DMS53 (cell line): ENCODE measurements at regions not wholly inside any gene's neighbourhood (a gene's known extent, or its start where the extent isn't known, plus 50 kb on each side); places are given as distances from the start of the nearest gene placed in this dataset.

Experiments
- DNase-seq: peaks from one replicate; lab custom pipeline; 2025; lab: John Stamatoyannopoulos, UW

DNA sequence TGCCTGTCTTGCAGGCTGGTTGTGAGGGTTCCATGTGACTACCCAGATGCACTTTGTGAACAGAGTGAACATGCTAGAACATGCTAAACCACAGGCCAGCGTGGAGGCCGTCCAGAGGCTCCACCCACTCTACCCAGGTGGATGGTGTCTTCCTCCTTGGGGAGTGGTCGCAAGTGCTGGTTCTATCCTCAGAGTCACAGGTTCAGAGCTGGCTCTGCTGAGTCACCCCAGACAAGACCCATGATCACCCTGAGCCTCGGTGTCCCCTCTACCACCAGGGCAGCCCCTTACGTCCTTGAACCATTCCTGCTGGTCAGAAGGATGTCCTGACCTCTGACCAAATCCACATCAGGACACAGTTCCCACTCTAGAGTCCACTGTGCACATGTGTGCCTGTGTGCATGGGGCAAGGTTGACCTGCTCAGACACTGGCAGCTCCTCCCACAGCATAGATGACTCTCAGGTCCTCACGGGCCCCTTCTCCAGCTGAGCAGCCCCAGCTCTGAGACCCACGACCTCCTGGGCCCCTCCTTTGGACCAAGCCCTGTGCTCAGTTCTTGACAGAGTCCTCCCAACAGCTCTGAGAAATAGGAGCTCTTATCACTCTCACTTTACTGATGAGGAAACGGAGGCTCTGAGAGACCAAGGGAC is 391.8 kb downstream of the MATN1 start:
- DNase-seq: no peak

DNA sequence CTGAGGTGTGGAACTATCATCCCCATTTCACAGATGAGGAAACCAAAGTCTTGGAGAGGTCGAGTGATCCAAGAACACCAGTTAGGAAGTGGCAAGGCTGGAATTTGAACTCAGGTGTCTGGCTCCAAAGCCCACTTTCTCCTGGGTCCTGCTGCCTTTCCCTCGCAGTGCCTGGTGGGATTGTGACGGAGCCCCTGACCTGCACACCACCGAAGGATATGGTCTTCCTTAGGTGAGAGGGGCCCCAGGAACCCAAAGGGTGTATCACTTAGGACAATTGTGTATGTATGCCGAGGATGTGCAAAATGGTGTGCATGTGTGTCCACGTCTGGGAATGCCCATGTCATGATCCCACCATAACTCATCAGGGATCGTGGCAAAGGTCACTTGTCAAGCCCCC is 392.7 kb downstream of the MATN1 start:
- DNase-seq: no peak

DNA sequence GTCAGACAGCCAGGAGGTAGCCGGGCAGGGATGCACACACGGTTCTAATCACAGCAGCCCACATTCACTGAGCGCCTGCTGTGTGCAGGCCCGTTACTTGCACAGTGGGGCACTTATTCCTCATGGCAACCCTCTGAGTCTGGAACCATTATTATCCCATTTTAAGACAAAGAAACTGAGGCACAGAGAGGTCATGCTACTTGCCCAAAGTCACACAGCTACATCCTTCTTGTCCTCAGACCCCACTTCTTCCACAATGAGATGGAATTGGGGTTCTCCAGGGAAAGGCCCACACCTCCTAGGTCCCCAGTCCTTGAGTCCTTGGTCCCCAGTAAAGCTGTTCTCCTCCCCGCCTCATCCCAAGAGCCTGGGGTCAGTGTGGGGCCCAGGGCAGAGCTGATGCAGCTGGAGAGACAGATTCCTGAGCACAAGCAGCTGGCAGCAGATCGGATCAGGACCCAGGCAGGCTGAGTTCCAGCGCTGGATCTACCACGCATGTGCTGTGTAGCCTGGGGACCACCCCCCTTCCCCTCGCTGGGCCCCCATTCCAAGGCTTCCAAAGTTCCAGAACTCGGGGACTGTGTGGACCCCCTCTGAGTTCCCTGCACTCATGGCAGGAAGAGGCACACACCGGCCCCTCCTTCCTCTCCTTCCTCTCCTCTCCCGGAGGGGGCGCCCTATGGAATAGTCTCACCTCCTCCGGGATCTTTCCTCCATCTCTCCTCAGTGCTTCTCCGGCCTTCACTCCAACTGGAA is 393.4 kb downstream of the MATN1 start:
- DNase-seq: no peak

DNA sequence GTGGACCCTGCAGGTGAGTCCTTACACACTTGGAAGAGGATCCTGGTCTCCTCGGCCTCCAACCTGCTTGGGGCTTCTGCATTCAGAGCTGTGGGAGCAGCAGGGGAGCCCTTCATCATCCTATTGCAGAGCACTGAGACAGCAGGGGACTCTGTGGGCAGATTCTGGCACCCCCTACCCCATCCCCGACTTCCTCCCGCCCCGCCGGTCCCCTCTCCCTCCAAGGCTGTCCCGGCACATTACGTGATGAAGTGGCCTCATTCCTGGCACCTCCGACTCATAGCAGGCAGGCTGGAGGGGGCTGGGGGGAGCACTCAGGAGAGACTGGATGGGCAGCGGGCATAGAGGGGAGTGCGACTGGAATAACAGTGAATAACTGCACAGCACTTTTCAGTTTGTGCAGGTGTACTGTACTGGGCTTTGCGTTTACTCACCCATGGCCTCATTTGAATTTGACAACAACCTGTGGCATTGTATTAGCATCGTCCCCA is 394.1 kb downstream of the MATN1 start:
- no peak for DNase-seq

DNA sequence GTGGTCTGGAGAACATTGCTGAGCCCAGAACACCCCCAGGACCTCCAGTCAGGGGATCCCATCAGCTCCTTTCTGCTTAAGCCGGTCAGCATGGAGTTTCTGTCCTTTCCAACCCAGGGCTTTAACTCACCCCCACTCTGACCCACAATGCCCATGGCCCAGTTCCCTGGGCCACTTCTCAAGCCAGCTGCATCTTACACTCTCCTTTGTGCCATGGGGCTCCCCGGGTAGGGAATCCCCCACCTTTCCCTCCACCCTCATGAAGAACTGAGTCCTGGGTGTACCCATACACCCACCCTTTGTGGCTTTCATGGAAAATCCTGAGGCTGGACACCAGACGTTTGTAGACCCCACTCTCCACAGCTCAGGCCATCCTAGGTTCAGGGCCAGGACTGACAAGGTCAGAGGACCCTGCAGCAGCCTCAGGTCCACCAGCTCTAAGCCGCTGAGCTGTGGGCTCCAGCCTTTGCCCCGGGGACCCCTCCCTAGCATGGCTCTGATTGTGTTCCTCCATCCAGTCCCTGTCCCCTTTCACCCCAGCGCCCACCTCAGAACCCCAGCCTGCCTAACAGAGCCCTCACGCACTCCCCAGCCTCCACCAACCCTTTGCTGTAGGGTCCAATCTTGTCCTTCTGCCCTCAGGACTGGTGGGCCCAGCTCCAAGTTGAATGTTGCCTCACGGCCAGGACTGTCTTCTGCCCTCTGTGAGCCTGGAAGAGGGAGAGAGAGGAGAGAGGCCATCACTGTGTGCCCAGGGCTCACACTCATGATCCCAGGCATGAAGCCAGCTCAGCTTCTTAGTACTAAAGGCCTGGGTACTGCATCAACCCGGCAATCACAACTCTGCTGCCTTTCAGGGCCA is 394.8 kb downstream of the MATN1 start:
- no peak for DNase-seq

DNA sequence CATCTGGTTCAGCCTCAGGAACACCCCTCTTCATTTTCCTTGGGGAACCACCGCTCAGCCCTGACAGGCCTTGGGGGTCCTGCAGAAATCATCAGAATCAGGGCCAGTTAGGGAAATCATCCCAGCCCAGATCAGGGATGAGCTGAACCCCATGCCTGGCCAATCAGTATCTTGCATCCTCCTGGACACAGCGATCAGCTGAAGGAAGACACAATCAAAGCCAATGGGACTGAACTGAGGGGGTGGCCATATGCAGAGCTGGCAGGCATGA is 395.4 kb downstream of the MATN1 start:
- no peak for DNase-seq

DNA sequence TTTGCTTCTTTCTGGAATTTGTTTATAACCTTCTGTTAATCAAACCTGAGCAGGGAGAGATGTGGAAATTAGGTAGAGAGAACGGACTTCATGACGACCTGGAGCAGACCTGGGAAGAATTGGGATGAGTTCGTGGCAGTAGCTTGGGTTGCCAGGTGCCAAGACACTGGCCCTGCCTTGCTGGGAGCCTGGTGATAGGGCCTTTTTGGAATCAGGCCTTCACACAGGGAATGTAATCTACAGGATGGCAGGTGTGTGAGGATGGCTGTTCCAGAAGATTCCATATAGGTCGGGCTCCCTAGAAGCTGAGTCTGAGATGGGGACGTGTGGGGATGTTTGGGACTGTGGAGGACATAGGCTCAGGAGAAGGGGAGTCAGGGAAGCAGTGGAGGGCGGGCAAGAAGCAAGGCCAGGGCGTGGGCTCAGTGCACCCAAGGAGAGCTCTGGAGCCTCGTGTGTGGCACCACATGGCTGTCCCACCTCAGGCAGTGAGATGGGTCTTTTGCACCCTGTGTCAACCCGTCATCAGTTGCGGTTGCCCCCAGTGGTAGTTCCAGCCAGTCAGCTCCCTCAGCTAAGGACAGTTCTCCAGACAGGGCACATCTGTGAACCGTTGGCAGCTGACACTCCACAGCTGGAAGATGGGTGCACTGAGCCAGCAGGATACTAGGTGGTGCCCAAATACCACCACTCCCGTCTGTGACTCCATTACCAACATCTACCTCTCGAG is 395.9 kb downstream of the MATN1 start:
- no peak for DNase-seq

DNA sequence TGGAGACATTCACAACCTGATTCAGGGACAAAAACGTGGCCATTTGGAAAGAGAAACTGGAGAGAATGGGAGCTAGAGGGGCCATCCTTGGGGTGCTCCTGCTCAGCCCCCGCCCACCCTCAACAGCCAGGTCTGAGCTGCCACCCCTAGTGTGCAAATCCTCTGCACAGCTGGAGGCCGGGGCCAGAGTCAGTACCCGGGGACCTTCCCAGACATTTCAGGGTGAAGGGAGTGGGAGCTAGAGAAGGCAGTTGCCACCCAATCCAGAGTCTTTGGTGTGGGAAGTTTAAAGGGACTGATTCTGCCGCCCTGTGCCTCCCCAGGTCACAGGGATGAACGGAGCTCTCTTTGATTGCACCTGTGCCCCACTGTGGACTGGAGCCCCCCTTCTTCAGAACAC is 397.4 kb downstream of the MATN1 start:
- DNase-seq: no peak

DNA sequence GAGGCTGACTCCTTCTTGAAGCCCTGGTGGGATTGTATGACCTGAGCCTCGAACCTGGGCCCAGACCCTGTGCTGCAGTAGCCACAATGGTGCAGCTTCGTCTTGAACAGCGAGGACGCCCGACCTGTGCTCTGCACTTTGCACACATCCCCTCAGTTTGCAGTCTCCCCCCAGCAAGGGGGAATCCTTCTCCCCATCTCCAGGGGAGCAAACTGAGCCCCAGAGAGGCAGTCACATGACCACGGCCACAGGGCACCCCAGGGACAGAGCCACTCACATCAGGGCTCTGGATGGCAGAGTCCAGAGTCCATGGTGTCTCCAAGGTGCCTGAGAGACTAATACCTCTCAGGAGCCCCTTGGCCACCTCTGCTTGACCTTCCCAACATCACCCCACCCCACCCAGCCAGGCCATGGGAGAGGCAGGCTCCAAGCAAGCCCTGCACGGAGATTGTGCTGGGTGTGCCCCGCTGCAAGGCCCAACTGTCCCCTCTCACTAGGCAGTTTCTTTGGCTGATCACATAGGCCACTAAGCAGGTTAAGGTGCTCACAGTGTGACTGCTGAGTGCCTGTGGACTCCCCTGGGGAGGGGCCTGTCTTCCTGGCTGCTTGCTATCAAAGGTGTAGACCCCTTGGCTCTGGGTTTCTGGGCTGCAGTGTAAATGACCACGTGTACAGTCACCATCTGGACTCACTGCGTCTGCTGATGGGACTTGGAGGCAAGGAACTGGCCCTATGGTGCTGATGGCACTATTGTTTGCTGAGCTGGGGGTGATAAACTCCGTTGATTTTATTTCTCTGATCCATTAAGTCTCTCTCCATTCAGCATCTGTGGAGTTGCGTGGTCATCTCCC is 398.1 kb downstream of the MATN1 start:
- DNase-seq: no peak

DNA sequence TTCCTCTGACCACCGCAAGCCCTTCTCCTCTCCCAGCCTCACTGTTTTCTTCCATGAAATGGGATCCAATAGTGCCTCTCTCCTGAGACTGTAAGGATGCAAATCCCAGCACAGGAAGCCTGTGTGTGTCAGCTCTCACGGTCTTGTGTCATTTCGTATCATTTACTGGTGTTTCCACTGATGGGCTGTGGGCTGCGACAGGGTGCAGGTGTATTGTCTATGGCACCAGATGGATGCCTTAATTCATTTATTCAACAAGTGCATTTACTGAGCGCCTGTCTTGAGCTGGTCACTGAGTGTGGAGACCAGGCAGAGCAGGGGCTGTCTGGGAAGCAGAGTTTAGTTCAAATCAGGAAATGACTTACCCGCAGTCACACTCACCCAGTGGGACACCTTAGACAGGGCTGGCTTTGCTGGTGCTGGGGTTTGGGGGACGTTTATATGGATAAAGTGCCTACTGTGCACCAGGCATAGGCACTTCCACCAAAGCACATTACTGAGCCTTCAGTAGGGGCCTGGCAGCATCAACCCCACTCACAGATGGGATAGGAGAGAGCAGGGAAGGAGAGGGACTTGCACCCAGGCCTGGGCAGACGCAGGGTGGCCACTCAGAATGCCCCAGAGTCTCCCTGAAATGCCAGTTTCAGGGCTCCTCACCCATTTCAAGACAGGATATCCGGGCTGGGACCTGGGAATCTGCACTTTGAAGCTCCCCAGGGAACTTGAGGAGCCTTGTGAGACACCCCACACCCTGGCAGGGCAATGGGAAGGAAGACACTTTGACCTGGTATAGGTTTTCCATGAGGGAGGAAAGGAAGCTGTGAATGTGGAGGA is 398.9 kb downstream of the MATN1 start:
- DNase-seq: no peak

DNA sequence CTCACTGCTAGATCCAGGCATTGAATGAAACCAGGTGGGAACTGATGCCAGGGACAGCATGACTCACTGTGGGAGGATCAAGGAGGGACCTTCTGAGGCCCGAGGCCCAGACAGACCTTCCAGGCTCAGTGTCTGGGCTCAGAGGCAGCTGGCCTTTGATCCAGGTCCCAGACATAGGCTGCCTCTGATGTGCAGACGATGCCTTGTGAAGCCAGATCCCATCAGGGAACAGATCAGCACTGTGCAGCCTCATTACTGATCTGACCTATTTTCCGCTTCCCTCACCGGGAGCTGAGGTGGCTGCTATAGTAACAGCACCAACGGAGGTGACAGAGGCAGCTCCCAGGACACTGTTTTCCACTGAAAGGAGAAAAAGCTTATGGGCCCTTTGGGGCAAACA is 399.5 kb downstream of the MATN1 start:
- DNase-seq: no peak

DNA sequence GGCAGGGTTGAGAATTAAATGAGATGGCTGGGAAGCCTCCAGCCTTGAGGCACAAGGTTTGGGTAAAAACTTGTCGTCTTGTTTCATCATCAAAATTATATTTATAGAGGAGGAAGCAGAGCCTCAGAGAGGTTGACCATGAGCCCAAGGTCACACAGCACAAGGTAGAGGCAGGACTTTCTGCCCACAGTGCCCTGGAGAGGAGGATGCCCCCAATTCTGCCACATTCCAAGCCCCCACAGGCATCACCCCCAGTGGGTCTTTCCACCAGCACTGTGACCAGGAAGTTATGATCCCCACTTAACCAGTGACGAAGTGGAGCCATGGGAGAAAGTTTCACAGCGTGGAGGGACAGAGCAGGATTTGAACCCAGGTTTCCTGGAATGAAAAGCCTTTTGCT is 400.0 kb downstream of the MATN1 start:
- no peak for DNase-seq

DNA sequence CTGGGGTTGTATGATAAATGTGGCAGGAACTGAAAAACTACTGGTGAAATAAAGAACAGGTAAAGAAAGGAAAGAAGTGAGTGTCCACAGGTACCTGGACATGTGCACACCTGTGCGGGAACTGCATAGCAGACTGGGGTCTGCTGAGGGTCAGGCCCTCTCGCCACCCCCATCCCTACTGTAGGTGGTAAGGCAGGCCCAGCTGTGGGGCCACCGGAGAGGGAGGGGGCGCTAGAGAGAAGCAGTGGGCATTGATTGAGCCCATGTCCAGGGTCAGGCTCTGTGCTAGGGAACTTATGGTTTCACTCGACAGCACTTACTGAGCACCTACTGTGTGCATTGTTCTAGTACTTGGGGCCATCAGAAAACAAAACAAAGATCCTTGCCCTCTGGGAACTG is 400.5 kb downstream of the MATN1 start:
- DNase-seq: no peak

DNA sequence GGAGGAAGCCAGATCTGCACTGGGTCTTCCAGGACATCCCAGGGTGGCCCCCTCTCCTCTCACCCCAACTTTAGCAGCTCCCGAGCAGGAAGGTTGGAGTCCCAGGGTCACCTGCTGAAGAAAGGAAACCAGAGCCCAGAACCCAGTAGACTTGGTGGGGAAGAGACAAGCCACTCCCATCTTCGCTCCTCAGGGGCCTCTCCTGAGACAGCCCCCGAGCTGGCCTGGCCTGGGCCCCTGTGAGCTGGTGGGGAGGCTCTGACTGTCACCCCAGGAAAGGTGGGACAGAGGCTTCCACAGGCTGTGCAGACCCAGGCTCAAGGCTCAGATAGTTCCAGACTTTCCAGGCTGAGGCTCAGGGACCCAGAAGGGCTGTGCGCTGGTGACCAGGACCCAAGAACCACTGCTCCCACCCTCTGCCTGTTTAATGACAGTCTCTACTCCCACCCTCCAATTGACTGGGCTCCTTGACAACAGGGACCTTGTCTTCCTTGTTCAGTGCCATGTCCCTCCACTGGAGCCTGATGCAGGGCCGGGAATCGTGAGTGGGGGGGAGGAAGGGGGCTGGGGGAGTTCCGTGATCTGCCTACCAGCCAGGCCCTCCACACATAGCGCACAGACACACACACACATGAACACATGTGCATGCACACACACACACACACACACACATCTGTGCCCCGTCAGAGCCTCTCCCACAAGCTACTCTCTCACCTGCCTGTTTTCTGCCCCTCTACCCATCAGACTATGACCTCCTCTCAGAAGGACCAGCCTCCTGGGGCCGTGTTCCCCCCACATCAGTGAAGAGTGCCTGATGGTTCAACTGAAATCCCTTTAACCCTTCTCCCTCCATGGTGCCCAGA is 401.2 kb downstream of the MATN1 start:
- no peak for DNase-seq

DNA sequence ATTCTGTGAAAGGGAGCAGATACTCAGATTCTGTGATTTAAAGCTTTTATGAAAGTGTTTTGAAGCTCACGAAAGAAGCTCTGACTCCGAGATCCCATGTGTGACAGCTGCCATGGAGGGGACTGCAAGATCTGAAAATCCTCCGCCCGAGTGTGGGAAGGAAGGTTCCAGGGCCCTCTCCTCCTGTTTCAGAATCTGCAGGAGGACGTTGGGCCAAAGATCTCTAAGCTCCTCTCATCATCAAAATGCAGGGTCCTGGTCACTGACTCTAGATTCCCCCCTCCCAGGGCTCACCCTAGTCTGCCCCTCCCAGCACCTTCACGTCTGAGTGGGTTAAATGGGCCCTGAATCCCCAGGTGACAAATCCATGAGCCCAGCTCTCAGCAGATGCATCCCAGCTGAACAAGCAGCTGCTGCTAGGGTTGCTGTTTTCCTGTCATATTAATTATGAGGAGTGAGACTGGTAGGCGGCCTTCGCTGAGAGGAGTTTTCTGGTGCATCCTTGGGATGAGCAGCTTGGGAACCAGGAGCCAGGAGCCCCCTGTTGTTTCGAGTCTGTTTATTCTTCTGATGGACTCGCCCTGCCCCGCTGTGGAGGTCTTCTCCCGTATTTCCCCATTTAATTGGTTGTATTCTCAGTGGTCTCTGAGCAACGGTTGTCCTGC is 402.0 kb downstream of the MATN1 start:
- DNase-seq: no peak

DNA sequence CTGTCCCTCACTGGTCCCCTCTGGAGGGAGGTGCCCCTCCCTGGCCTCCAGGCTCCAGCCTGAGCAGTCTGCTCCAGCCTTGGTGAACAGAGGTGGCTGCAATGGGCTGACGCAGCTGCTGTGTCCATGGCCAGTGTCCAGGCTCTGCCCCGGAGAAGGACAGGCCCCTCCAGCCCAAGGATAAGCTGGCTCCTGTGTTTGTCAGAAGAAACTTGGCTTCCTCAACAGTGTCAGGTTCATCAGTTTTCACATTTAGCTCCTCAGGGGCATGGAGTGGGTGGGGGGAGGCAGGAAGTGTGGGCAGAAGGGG is 402.8 kb downstream of the MATN1 start:
- no peak for DNase-seq

DNA sequence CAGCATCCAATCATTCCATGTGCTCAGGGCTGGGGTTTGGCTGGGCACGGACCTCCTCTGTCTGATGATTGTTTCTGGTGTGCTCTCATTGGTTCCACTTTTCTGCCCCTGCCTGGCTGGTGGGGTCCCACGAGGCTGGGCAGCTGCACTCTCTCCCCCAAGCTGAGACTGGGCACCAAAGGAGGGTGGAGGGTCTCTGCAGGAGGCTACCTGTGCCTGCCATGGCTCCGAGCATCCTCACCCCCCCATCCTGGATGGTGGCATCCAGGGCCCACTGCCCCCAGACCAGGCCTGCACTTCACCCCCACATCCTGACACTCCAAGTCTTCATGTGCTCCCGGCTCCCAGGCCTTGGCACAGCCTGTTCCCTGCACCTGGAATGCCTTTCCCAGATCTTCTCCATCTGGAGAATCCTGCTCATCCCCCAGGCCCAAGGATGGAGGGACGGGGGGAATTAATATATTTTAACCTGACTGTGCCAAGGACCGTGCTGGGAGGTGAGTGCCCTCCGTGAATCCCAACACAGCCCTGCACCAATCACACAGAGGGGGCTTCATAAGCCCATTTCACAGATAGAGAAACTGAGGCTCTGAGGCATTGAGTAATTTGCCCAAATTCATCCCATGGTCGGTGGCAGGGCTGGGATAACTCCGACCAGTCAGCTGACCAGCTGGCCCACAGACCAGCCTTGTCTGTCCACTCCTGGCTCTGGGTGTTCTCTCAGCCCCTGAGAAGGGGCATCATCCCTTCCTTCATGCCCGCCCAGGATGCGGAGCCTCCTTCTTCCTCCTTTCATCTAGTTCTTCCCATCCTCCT is 403.4 kb downstream of the MATN1 start:
- DNase-seq: no peak
